Prostate gland (tissue), 2 donors: ENCODE measurements at regions not wholly inside any gene's neighbourhood (a gene's known extent, or its start where the extent isn't known, plus 50 kb on each side); places are given as distances from the start of the nearest gene placed in this dataset.

ENCODE experiments used
- DNase-seq: peaks from one replicate; pipeline ENCODE4 v3.0.0-alpha.2; 2019; ENCODE audit warnings: low spot score
- H3K27ac ChIP-seq, 2 donors: fragments of 200-600 bp; sonication (generic); 2 replicates each; pipeline ENCODE4 v1.5.1; 2017 to 2019
- H3K27me3 ChIP-seq: fragments of 200-600 bp; sonication (generic); replicated peaks from 2 replicates; pipeline ENCODE4 v1.5.1; 2019; ENCODE audit not compliant: insufficient read depth
- H3K36me3 ChIP-seq, 2 donors: fragments of 200-600 bp; sonication (generic); 1 replicate in 1 of 2; 2 replicates in 1 of 2; pipeline versions ENCODE4 v1.5.1 to v1.8.1; 2017 to 2019
- H3K4me1 ChIP-seq: fragments of 200-600 bp; sonication (generic); replicated peaks from 2 replicates; pipeline ENCODE4 v1.5.1; 2019
- H3K4me3 ChIP-seq, 2 donors: fragments of 200-600 bp; sonication (generic); 2 replicates each; pipeline ENCODE4 v1.5.1; 2017 to 2019
- H3K9me3 ChIP-seq: fragments of 200-600 bp; sonication (generic); 2 replicates; pipeline ENCODE4 v1.5.1; 2017
- CTCF ChIP-seq, 4 experiments: fragments of 200-600 bp in 2 of 4; fragments of 450-650 bp in 2 of 4; sonication (generic) in 2 of 4; IDR thresholded peaks; 1 replicate in 3 of 4; 2 replicates in 1 of 4; pipeline ENCODE4 v1.5.1; 2016 to 2019; ENCODE audit warnings: antibody characterized with exemption in 4 of 4, mild to moderate bottlenecking in 2 of 4, moderate library complexity in 2 of 4
- POLR2A ChIP-seq: fragments of 450-650 bp; IDR thresholded peaks from one replicate; pipeline ENCODE4 v1.6.1; 2016; ENCODE audit warnings: antibody characterized with exemption, mild to moderate bottlenecking
- POLR2AphosphoS5 ChIP-seq: sonication (generic); formaldehyde crosslinking; IDR thresholded peaks from one replicate; pipeline ENCODE4 v1.6.1; 2017; ENCODE audit warnings: antibody characterized with exemption
- WGBS: methylation state at CpG from one replicate; pipeline ENCODE4 v1.1.5; 2018; 5-methylcytosine and 5-hydroxymethylcytosine counted together
- intact Hi-C: fragments of 100-400 bp; cut with DNase I; formaldehyde crosslinking; loops from one replicate; pipeline ENCODE4 v1.14.2; 2022

- intact Hi-C loops: no loop called here
- H3K9me3 ChIP-seq: no peaks in the 10 kb centered on the region
- H3K27me3 ChIP-seq: no peaks in the 10 kb centered on the region
- 84% methylated on average over 12 of the region's 12 CpGs for WGBS
- no peak for DNase-seq
- no peaks in the 10 kb centered on the region for H3K36me3 ChIP-seq
- TF ChIP-seq CTCF (IDR thresholded peaks at IDR 0.05): no peak
- no peak for TF ChIP-seq POLR2AphosphoS5
- TF ChIP-seq POLR2A: no peak
- H3K4me3 ChIP-seq: no peak overlapping the region
- no peaks in the 10 kb centered on the region for H3K4me1 ChIP-seq
- H3K27ac ChIP-seq: no peak overlapping the region
Observed at GRCh38 chr20:58590679-58591473, 60.2 kb upstream of the STX16 start.

- no peak overlapping the region for H3K4me3 ChIP-seq
- DNase-seq: no peak
- H3K36me3 ChIP-seq: no peaks in the 10 kb centered on the region
- WGBS: 83% methylated on average over 9 of the region's 9 CpGs
- no peaks in the 10 kb centered on the region for H3K27me3 ChIP-seq
- no peaks in the 10 kb centered on the region for H3K4me1 ChIP-seq
- H3K27ac ChIP-seq: no peak overlapping the region
- no peaks in the 10 kb centered on the region for H3K9me3 ChIP-seq
- TF ChIP-seq POLR2A (no peak), CTCF (IDR thresholded peaks at IDR 0.05) (no peak), POLR2AphosphoS5 (no peak)
- intact Hi-C loops: no loop called here
Observed at GRCh38 chr20:58587467-58587866, 63.6 kb upstream of the STX16 start.

- no peaks in the 10 kb centered on the region for H3K9me3 ChIP-seq
- H3K27ac ChIP-seq: no peak overlapping the region
- DNase-seq: no peak
- H3K27me3 ChIP-seq: no peaks in the 10 kb centered on the region
- H3K4me1 ChIP-seq: no peaks in the 10 kb centered on the region
- intact Hi-C loops: no loop called here
- H3K36me3 ChIP-seq: no peaks in the 10 kb centered on the region
- WGBS: 86% methylated on average over 6 of the region's 6 CpGs
- TF ChIP-seq POLR2A (no peak), POLR2AphosphoS5 (no peak)
- no peak overlapping the region for H3K4me3 ChIP-seq
Observed at GRCh38 chr20:58586565-58587093, 64.5 kb upstream of the STX16 start.

- DNase-seq: no peak
- intact Hi-C loops: no loop called here
- no peaks in the 10 kb centered on the region for H3K27me3 ChIP-seq
- no peaks in the 10 kb centered on the region for H3K4me1 ChIP-seq
- no peak overlapping the region for H3K27ac ChIP-seq
- H3K9me3 ChIP-seq: no peaks in the 10 kb centered on the region
- WGBS: 79% methylated on average over 8 of the region's 8 CpGs
- H3K4me3 ChIP-seq: no peak overlapping the region
- TF ChIP-seq POLR2AphosphoS5: no peak
- TF ChIP-seq CTCF (IDR thresholded peaks at IDR 0.05): no peak
- no peak for TF ChIP-seq POLR2A
- H3K36me3 ChIP-seq: no peaks in the 10 kb centered on the region
Observed at GRCh38 chr20:58585753-58586540, 65.1 kb upstream of the STX16 start.

- no peak for TF ChIP-seq POLR2A
- TF ChIP-seq CTCF (IDR thresholded peaks at IDR 0.05): no peak
- TF ChIP-seq POLR2AphosphoS5: no peak
- Histone ChIP-seq H3K27me3 (no peaks in the 10 kb centered on the region), H3K9me3 (no peaks in the 10 kb centered on the region), H3K4me1 (no peaks in the 10 kb centered on the region), H3K27ac (no peak overlapping the region), H3K36me3 (no peaks in the 10 kb centered on the region), H3K4me3 (no peak overlapping the region)
- DNase-seq: no peak
- intact Hi-C loops: no loop called here
- 58% methylated on average over 9 of the region's 9 CpGs for WGBS
Observed at GRCh38 chr20:58584881-58585752, 66.0 kb upstream of the STX16 start.
